GF-D8 (cell line): ENCODE measurements at regions not wholly inside any gene's neighbourhood (a gene's known extent, or its start where the extent isn't known, plus 50 kb on each side); places are given as distances from the start of the nearest gene placed in this dataset.
"Not testable (repeated sequence)": the region's sequence is repeated elsewhere in the genome, so short reads cannot be mapped to it uniquely, and the experiment has no call there.

Experiments used
- DNase-seq: peaks from one replicate; lab custom pipeline; 2025; lab: John Stamatoyannopoulos, UW

DNA sequence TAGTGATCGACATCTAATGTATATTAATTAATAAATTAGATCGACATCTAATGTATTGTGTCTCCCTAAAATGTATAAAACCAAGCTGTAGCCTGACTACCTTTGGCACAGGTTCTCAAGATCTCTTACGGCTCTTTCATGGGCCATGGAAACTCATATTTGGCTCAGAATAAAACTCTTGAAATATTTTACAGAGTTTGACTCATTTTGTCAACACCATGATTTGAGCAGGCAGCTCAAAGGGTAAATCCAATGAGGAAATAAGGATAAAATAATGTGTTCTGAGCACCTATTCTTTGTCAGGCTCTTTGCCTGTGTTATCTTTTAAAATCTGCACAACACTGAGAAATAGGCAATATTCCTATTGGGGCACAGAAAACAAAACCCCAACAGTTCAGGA, 223.4 kb upstream of the DUSP10 start:
- no peak for DNase-seq

GRCh38 chr1:221963742-221964141, 221.9 kb upstream of the DUSP10 start:
- no peak for DNase-seq

DNA sequence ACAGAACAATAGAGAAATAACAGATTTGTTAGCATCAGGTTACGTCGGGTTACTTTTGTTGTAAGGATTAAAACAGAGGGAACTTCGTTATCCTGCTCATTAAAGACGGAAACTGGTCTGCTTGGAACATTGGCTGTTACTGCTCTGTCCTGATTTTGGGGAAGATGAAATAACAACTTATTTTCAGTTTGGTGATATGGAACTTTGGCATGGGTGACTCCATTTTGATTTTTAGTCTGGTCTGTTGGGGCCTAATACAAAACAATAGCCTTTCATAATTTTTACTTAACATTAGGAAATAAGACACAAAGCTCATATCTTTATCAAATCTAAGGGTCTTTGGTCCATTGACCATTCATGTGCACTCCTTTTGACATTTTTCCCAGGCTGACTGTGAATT, 220.5 kb upstream of the DUSP10 start:
- DNase-seq: no peak

DNA sequence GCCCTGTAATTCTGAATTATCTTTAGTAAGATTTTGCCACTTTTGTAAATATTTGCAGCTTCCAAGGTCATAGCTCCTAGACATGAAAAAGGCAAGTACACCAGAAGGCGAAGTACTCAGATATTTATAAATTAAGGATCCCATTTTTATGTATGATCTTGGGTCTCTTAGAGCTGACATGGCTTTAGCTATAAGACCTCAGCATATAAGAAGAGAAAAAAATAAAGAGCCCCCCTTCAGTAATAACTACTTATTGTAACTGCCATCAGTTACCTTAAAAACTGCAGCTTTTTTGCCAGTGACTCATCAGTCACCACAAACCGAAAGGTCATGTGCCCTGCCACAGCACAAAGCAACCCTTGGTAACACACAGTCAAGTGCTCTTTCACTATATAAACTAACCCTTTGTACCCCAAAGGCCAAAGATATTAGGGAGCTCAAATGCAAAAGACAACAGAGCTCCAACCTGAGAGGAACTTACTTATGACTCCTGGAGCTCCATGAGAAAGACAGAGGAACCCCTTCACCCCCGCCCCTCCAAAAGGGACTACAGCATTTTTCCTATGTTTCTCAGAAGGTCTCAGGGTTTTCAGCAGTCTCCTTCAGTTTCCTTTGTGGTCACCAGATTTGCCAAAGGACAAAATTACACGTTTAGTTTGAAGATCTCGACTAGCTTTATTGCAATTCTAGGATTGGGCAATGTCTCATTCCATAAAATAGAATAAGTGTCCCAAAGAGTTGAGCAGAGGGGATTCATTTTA, 219.8 kb upstream of the DUSP10 start:
- no peak for DNase-seq

GRCh38 chr1:221958161-221958562, 216.3 kb upstream of the DUSP10 start:
- DNase-seq: not testable (repeated sequence)

DNA sequence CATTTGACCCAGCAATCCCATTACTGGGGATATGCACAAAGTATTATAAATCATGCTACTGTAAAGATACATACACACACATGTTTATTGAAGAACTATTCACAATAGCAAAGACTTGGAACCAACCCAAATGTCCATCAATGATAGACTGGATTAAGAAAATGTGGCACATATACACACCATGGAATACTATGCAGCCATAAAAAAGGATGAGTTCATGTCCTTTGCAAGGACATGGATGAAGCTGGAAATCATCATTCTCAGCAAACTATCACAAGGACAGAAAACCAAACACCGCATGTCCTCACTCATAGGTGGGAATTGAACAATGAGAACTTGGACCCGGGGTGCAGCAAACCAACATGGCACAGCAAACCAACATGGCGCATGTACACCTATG, 215.5 kb upstream of the DUSP10 start:
- not testable (repeated sequence) for DNase-seq

GRCh38 chr1:221949996-221950395, 208.1 kb upstream of the DUSP10 start:
- no peak for DNase-seq

GRCh38 chr1:221948459-221948858, 206.6 kb upstream of the DUSP10 start:
- no peak for DNase-seq

GRCh38 chr1:221947731-221948130, 205.8 kb upstream of the DUSP10 start:
- no peak for DNase-seq

DNA sequence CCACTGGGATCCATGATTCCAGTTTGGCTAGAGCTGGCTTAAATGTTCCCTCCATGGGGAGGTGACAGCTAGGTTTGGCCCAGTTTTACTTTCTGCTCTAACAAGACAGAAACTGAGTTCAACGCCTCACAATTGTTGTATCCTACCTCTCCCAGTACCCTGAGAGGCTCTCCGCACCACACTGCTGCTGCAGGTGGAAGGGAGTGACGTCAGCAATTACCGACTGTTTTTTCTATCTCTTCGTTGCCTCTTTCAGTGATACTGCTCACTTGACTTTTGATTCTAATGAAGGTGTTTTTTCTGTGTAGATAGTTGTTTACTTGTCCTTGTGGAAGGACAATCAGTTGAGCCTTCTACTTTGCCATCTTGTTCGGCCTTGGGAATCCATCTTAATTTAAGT, 204.9 kb upstream of the DUSP10 start:
- no peak for DNase-seq

GRCh38 chr1:221945669-221946068, 203.8 kb upstream of the DUSP10 start:
- DNase-seq: no peak

DNA sequence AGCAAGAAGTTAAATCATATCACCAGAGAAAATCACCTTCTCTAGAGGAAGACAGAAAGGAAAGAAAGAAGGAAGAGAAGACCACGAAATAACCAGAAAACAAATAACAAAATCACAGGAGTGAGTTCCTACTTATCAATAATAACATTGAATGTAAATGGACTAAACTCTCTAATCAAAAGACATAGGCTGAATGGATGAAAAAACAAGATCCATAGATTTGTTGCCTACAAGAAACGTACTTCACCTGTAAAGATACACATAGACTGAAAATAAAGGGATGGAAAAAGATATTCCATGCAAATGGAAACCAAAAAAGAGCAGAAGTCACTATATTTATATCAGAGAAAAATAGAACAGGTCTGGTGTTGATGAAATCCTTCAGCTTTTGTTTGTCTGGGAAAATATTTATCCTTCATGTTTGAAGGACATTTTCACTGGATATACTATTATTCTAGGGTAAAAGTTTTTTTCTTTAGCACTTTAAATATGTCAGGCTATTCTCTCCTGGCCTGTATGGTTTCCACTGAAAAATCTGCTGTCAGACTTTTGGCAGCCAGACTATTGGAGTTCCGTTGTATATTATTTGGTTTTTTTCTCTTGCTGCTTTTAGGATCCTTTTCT, 202.5 kb upstream of the DUSP10 start:
- DNase-seq: no peak

DNA sequence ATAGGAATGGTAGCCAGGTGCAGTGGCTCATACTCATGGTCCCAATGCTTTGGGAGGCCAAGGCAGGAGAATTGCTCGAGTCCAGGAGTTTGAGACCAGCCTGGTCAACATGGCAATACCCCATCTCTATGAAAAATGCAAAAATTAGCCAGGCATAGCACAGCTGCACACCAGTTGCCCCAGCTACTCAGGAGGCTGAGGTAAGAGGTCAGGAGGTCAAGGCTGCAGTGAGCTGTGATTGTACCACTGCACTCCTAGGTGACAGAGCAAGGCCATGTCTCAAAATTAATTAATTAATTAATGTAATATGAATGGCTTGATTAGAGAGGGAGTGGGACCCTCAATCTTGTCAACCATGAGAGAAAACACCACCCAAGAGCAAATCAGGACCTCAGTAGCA, 198.7 kb upstream of the DUSP10 start:
- DNase-seq: no peak

DNA sequence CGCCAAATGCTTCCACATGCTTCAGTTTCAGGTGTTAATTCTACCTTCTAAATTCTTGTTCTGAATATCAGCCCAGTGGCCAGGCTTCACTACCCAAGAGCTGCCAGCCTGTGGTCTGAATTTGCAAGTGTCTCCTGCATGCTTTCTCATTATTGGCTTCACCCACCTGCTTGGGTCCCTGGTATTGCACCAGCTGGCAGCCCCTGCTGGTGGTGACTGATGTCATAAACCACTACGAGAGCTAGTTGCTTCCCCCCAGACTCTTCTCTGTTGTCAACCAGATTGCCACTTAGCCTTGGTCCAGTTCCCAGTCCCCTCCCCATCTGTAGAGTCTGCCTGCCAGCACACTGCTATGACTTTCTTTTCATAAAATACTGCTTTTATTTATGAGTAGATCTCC, 197.7 kb upstream of the DUSP10 start:
- no peak for DNase-seq

GRCh38 chr1:221937155-221937953, 195.5 kb upstream of the DUSP10 start:
- DNase-seq: no peak

DNA sequence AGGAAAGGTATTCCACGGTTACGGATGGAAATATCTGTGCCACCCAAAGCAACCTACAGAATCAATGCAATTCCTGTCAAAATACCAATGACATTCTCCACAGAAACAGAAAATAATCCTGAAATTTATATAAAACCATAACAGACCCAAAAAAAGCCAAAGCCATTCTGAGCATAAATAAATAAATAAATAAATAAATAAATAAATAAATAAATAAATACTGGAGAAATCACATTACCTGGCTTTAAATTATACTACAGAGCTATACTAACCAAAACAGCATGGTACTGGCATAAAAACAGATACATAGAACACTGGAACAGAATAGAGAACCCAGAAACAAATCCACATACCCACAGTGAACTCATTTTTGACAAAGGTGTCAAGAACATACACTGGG, 191.9 kb upstream of the DUSP10 start:
- DNase-seq: no peak

GRCh38 chr1:221926441-221926840, 184.6 kb upstream of the DUSP10 start:
- DNase-seq: no peak

- no peak for DNase-seq
Observed at GRCh38 chr1:221925947-221926346, 184.1 kb upstream of the DUSP10 start.

DNA sequence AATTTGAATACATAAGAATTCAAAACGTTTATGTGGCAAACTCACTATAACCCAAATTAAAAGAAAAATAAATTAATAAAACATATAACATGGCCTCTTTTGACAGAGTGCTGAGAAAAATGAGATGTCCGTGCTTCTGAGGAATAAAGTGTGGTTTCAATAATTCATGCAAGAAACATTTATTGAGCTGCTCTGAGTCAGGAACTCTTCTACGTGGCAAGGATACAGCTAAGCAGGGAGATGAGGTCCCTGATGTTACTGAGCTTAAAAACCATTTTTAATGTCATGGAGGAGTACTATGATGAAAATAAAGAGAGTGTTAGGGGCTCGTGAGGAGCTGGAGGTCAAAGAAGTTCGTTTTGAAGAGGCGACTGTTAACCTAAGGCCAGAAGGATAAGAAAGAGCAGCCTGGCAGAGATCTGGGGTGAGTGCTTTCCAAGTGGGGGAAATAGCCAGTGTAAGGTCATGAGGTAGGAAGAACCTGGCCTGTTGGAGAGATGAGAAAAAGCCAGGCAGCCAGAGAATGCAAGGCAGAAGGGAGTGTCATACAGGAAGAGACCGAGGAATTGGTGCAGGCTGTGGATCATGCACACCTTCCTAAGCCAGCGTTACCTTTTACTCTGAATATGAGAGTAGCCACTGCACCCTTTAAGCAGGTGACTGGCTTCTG, 182.2 kb upstream of the DUSP10 start:
- DNase-seq: no peak

DNA sequence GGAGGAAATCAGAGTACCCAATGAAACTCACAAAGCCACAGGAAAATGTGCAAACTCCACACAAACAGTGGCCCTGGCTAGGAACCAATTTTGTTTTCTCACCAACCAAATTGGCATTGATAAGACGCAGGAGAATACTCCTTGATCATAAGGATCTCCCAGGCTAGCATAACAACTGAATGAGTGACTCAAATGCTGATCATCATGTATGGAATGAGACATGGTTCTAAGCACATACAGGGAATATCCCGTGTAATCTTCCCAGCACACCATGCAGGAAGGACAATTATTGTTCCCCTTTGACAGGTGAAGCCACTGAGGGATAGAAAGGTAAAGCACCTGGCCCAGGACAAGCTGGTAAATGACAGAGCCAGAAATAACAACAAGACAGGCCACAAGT, 180.0 kb upstream of the DUSP10 start:
- no peak for DNase-seq

DNA sequence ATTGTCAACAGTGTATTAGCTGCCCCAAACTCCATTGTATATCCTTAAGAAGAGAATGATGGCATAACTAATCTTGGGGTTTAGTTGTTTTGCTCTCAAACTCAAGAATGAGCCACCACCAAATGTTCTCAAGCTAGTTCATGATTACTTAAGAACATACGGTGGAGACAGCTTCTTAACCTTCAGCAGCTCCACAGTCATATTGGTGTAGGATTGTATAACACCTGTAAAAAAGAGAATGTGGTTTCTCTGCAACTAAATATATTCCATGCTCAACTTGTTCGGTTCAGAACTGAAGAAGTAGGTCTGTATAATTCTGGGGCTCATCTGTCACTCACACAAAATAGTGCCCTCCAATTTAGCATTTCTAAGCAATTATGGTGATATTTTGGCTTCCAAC, 177.9 kb upstream of the DUSP10 start:
- DNase-seq: no peak

DNA sequence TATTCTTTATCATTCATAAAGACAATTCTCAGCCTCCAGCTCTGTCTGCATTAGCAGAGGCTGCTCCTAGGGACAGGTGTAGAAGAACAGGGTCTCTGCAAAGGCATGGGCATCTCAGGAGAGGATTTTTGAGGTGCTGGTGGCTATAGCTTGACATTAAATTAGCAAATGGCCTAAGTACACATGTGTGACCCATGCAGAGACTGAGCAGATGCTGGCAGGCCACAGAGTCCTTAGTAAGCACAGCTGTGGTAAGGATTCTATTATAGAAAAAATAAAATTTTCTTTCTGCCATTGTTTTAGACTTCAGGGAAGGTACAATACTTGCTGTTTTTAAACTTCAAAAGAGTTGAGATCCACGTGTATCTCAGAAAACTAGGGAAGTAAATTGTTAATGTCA, 177.5 kb upstream of the DUSP10 start:
- DNase-seq: no peak

DNA sequence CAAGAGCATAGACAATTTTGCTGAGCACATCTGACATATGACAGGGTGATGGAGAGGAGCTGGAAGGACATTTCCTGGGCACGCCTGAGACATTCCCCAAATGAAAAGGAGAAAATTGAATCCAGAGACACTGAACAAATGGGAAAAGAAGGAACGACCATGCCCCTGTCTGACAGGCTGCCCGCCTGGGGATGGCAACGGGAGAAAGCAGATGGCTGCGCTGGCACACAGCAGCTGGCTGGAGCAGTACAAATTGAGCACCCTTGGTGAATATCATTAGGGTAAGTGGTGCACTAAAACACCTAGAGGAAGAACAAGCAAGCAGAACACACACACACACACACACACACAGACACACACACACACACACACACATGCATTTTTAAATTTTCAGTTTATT, 174.3 kb upstream of the DUSP10 start:
- DNase-seq: no peak
